Nephron (organoid): ENCODE measurements at regions not wholly inside any gene's neighbourhood (a gene's known extent, or its start where the extent isn't known, plus 50 kb on each side); places are given as distances from the start of the nearest gene placed in this dataset.

ENCODE experiments used
- H3K27ac Mint-ChIP-seq, 3 experiments: 2 replicates each; pipeline ENCODE4 v1.8.0; 2020; ENCODE audit warnings: mixed read lengths in 3 of 3, mild to moderate bottlenecking in 2 of 3, moderate library complexity in 1 of 3
- H3K27me3 Mint-ChIP-seq: 2 replicates; pipeline ENCODE4 v1.8.0; 2021; ENCODE audit warnings: low read depth, mild to moderate bottlenecking, moderate library complexity, mixed read lengths
- H3K36me3 Mint-ChIP-seq: 2 replicates; pipeline ENCODE4 v1.8.0; 2020; ENCODE audit warnings: low read depth, mixed read lengths
- H3K4me1 Mint-ChIP-seq: 2 replicates; pipeline ENCODE4 v1.8.0; 2020; ENCODE audit warnings: mixed read lengths
- H3K4me3 Mint-ChIP-seq, 3 experiments: 2 replicates each; pipeline ENCODE4 v1.8.0; 2020; ENCODE audit warnings: mild to moderate bottlenecking in 3 of 3, mixed read lengths in 3 of 3, moderate library complexity in 2 of 3
- H3K9me3 Mint-ChIP-seq: 2 replicates; pipeline ENCODE4 v1.8.0; 2020; ENCODE audit warnings: mixed read lengths
- TF ChIP-seq, protein P1 (sequence below), 3 experiments: fragments of 200-600 bp; sonication (generic); IDR thresholded peaks; one replicate each; pipeline ENCODE4 v1.5.0; 2021; ENCODE audit warnings: antibody characterized with exemption in 3 of 3; ENCODE audit not compliant: unreplicated experiment in 3 of 3

DNA sequence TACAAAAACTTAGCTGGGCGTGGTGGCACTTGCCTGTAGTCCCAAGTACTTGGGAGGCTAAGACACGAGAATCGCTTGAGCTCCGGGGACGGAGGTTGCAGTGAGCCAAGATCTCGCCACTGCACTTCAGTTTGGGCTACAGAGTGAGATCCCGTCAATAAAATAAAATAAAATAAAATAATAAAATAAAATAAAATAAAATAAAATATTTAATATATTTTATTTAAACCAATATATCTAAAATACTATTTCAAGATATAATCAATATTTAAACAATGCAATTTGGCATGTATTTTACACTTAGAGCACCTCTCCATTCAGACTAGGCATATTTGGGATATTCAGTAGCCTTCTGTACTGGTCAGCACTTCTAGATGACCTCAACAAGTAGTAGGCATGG lies 142.1 kb downstream of the FOXA2 start:
- Mint-ChIP-seq H3K27ac (no peak overlapping the region), H3K36me3 (no peaks in the 10 kb centered on the region), H3K4me1 (no peaks in the 10 kb centered on the region), H3K9me3 (no peaks in the 10 kb centered on the region), H3K27me3 (peaks cover 5% of the 10 kb centered on the region), H3K4me3 (no peak overlapping the region)
- TF ChIP-seq, protein P1, sequence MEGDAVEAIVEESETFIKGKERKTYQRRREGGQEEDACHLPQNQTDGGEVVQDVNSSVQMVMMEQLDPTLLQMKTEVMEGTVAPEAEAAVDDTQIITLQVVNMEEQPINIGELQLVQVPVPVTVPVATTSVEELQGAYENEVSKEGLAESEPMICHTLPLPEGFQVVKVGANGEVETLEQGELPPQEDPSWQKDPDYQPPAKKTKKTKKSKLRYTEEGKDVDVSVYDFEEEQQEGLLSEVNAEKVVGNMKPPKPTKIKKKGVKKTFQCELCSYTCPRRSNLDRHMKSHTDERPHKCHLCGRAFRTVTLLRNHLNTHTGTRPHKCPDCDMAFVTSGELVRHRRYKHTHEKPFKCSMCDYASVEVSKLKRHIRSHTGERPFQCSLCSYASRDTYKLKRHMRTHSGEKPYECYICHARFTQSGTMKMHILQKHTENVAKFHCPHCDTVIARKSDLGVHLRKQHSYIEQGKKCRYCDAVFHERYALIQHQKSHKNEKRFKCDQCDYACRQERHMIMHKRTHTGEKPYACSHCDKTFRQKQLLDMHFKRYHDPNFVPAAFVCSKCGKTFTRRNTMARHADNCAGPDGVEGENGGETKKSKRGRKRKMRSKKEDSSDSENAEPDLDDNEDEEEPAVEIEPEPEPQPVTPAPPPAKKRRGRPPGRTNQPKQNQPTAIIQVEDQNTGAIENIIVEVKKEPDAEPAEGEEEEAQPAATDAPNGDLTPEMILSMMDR (IDR thresholded peaks at IDR 0.05; ENCODE audit: unreplicated experiment in 3 of 3): no peak

DNA sequence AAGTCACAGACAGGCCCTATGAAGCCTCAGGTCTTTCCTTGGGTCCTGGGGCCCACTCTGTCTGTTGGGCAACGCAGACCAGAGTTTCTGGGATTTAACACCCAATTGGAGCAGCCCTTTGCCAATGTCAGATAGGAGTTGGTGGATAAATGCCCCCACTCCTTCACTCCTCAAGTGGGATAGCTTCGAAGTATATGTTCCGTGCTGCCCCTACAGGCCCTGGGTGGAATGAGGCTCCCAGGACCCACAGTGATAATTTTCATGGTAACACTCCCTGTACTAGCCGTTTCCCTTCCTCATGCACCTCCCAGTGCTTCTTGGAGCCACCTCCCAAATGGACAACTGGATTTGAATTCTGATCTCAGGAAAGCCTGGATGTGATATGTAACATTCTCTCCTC lies 145.4 kb downstream of the FOXA2 start:
- peaks cover 5% of the 10 kb centered on the region for H3K27me3 Mint-ChIP-seq
- H3K4me3 Mint-ChIP-seq: no peak overlapping the region
- no peaks in the 10 kb centered on the region for H3K36me3 Mint-ChIP-seq

DNA sequence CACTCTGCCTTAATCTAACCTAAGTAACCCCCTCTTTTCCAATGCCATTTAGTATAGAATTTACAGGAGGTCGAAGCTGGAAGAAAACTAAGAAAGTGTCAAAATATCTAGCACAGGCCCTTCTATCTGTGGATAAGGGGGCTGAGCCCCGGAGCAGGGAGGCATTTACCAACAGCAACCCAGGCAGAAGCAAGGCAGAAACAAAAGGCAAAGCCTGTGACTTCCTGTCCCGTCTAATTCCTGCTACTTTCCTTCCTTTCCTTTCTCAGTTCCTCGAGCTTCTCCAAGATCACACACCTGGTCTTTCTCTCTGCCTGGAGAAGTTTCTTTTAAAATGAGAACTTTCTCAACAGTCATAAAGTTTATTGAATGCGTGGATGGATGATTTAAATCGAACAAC lies 146.0 kb downstream of the FOXA2 start:
- no peak overlapping the region for H3K27ac Mint-ChIP-seq

More for the DNA sequence above, 145.4 kb downstream of the FOXA2 start:
- H3K4me1 Mint-ChIP-seq: no peaks in the 10 kb centered on the region
- no peaks in the 10 kb centered on the region for H3K9me3 Mint-ChIP-seq
- TF ChIP-seq, protein P1 (IDR thresholded peaks at IDR 0.05; ENCODE audit: unreplicated experiment in 3 of 3): no peak
- no peak overlapping the region for H3K27ac Mint-ChIP-seq

DNA sequence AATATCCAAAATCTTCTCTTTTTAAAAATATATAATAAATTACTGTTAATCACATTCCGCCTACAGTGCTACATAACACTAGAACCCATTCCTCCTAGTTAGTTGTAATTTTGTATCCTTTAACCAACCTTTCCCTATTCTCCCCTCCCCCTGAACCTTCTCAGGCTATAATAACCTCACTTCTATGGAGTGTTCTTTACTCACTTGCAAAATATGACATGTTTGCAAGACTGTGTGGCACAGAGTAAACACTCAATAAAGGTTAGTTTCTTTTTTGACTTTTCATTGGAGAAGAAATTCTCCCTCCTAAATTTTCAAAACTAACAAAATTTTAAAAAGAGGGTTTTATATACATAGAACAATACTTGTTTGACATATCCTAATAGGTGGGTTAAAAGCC lies 147.0 kb downstream of the FOXA2 start:
- TF ChIP-seq, protein P1 (IDR thresholded peaks at IDR 0.05; ENCODE audit: unreplicated experiment in 3 of 3): no peak
- Mint-ChIP-seq H3K27me3 (peaks cover 5% of the 10 kb centered on the region), H3K36me3 (no peaks in the 10 kb centered on the region), H3K27ac (no peak overlapping the region), H3K9me3 (no peaks in the 10 kb centered on the region), H3K4me1 (no peaks in the 10 kb centered on the region), H3K4me3 (no peak overlapping the region)

More for the DNA sequence above, 146.0 kb downstream of the FOXA2 start:
- Mint-ChIP-seq H3K4me1 (no peaks in the 10 kb centered on the region), H3K27me3 (peaks cover 5% of the 10 kb centered on the region), H3K36me3 (no peaks in the 10 kb centered on the region), H3K9me3 (no peaks in the 10 kb centered on the region), H3K4me3 (no peak overlapping the region)
- TF ChIP-seq, protein P1 (IDR thresholded peaks at IDR 0.05; ENCODE audit: unreplicated experiment in 3 of 3): no peak

DNA sequence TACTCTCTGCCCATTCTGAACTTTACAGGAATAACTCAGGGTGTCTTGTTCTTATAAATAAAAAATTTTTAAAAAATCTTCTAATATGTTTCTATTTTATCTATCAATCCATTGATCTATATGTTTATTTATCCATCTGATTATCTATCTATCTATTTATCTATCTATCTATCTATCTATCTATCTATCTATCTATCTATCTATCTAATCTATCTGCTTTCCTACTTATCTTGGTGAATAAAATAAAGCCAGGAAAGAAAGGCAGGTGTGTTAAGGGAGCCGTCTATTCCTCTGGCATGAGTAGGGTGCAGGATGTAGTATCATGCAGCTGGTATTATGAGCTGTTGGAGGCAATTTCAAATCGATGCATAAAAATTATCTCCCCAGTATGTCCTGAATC lies 153.0 kb downstream of the FOXA2 start:
- TF ChIP-seq, protein P1 (IDR thresholded peaks at IDR 0.05; ENCODE audit: unreplicated experiment in 3 of 3): no peak
- Mint-ChIP-seq H3K27ac (no peak overlapping the region), H3K4me1 (peaks cover 15% of the 10 kb centered on the region), H3K27me3 (peaks cover 10% of the 10 kb centered on the region), H3K4me3 (no peak overlapping the region), H3K9me3 (no peaks in the 10 kb centered on the region), H3K36me3 (no peaks in the 10 kb centered on the region)

DNA sequence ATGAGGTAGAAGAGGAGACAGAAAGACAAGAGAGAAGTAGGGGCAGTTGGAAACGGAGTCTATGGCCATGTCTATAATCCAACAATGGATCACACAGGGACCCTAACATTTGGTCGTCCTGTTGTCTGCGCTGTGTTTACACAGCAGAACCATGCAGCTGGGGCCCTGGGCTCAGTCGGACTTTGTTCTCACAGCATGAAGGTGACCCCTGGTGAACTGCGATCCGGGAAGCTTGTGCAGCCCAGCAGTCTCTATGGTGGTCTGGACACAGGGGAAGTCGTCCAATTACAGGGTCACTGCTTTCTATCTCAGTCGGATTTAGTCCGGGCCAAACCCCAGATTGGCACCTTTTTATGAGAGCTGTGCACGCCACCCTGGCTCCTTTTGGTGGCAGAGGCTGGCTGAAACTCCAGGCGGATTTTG lies 153.6 kb downstream of the FOXA2 start:
- peaks cover 22% of the 10 kb centered on the region for H3K4me1 Mint-ChIP-seq
- peaks cover 10% of the 10 kb centered on the region for H3K27me3 Mint-ChIP-seq
- no peaks in the 10 kb centered on the region for H3K9me3 Mint-ChIP-seq
- TF ChIP-seq, protein P1 (IDR thresholded peaks at IDR 0.05; ENCODE audit: unreplicated experiment in 3 of 3): no peak
- H3K4me3 Mint-ChIP-seq: no peak overlapping the region
- H3K36me3 Mint-ChIP-seq: no peaks in the 10 kb centered on the region
- no peak overlapping the region for H3K27ac Mint-ChIP-seq
